ENCODE measurements at regions not wholly inside any gene's neighbourhood (a gene's known extent, or its start where the extent isn't known, plus 50 kb on each side); places are given as distances from the start of the nearest gene placed in this dataset.

DNA sequence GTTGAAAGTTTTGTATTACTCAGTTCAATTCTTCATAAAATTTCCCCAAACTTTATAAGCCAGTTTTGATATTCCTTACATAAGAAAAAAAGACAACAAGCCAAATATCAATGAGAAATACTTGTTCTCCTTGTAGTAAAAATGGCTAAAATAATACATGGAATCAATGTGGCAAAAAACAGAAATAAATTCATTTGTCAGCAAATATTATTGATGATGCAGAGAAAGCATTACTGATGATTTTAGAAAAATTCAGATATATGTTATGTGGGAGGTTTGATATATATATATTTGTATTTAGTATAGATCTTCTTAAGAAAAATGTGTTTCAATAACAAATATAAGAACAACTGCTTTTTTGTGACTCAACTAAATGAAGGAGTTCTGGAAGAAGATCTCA lies 127.0 kb upstream of the PUM3 start:
- H3K27ac ChIP-seq: no peak overlapping the region
- TF ChIP-seq POLR2AphosphoS5 (IDR thresholded peaks at IDR 0.05; ENCODE audit: insufficient read depth in 1 of 2, low read depth in 1 of 2) (no peak), POLR2A (IDR thresholded peaks at IDR 0.05) (no peak)
- TF ChIP-seq, protein P1, sequence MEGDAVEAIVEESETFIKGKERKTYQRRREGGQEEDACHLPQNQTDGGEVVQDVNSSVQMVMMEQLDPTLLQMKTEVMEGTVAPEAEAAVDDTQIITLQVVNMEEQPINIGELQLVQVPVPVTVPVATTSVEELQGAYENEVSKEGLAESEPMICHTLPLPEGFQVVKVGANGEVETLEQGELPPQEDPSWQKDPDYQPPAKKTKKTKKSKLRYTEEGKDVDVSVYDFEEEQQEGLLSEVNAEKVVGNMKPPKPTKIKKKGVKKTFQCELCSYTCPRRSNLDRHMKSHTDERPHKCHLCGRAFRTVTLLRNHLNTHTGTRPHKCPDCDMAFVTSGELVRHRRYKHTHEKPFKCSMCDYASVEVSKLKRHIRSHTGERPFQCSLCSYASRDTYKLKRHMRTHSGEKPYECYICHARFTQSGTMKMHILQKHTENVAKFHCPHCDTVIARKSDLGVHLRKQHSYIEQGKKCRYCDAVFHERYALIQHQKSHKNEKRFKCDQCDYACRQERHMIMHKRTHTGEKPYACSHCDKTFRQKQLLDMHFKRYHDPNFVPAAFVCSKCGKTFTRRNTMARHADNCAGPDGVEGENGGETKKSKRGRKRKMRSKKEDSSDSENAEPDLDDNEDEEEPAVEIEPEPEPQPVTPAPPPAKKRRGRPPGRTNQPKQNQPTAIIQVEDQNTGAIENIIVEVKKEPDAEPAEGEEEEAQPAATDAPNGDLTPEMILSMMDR (IDR thresholded peaks at IDR 0.05): no peak
- no peaks in the 10 kb centered on the region for H3K4me1 ChIP-seq
- intact Hi-C loops (cut with DNase I): no loop called here
- no peaks in the 10 kb centered on the region for H3K27me3 ChIP-seq
- DNase-seq (ENCODE audit: extremely low spot score in 2 of 2): no peak
- H3K36me3 ChIP-seq: no peaks in the 10 kb centered on the region
- no peak overlapping the region for H3K4me3 ChIP-seq
- H3K9me3 ChIP-seq: no peaks in the 10 kb centered on the region

DNA sequence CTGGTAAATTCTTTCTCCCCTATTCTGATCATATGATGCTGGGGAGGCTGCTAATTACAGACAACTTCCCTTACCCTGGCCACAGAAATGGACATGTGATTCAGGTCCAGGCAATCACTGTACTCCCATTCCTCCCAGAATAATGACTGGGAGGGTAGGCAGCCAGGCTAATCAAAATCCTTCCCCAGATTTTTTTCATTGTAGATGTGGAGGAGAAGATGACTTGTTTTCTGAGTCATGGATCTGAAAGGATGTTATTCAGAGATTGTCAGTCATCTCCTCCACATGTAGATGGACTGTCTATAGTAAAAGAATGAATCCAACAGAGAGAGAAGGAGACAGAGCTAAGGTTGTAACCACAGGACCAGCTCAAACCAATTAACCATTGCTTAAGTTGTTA lies 123.9 kb upstream of the PUM3 start:
- Histone ChIP-seq H3K4me1 (no peaks in the 10 kb centered on the region), H3K36me3 (no peaks in the 10 kb centered on the region), H3K9me3 (no peaks in the 10 kb centered on the region), H3K27me3 (no peaks in the 10 kb centered on the region), H3K27ac (no peak overlapping the region), H3K4me3 (no peak overlapping the region)
- intact Hi-C loops (cut with DNase I): no loop called here
- DNase-seq (ENCODE audit: extremely low spot score in 2 of 2): no peak
- TF ChIP-seq, protein P1 (IDR thresholded peaks at IDR 0.05): no peak
- no peak for TF ChIP-seq POLR2A (IDR thresholded peaks at IDR 0.05)
- no peak for TF ChIP-seq POLR2AphosphoS5 (IDR thresholded peaks at IDR 0.05; ENCODE audit: insufficient read depth in 1 of 2, low read depth in 1 of 2)

DNA sequence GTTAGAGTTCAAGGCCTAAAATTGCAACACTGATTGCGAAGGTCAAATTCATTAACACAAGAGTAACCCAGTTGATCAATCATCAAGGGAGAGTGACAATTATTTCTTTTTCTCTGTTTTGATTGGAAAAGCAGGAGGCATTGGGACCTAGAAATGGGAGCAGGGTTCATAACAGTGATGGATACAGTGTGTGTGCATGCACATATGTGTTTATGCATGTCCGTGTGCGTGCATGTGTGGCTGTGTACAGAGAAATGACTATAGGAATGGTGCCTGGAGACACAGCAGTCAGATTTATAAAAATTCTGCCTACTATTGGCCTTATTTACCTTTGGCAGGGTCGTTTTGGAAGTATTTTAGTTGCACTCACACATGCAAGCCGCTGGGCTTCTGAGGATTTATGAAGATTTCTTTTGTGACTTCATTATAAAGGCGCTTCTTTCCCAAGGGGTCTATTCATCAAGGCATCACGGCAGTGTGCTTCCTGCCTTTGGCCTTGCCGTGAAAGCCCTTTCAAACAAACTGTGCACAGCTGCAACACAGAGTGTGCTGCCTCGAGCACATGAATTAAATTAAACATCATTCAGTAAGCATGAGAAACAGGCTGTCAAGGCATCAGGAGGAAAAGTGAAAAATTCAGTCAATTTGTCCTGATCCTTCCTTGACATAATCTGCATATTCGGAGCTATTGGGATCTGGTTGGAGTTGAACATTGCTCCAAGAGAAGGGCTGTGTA lies 122.8 kb upstream of the PUM3 start:
- intact Hi-C loops (cut with DNase I): no loop called here
- DNase-seq (ENCODE audit: extremely low spot score in 2 of 2): no peak

DNA sequence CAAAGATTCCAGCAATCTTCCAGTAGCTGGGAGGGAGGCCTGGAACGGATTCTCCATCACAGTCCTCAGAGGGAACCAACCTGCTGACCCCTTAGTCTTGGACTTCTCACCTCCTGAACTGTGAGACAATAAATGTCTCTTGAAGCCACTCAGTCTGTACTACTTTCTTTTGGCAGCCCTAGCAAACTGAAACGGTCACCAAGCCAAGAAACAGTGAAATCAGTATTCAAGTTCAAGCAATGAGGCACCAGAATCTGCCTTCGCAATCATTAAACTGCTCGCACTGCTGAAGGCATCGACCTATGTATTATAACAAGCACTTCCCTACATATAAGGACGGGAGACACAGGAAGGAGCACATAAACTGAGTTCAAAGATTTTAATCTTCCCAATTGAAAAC lies 120.6 kb upstream of the PUM3 start:
- Histone ChIP-seq H3K4me3 (no peak overlapping the region), H3K36me3 (no peaks in the 10 kb centered on the region), H3K27ac (no peak overlapping the region), H3K27me3 (no peaks in the 10 kb centered on the region), H3K9me3 (no peaks in the 10 kb centered on the region), H3K4me1 (no peaks in the 10 kb centered on the region)
- intact Hi-C loops (cut with DNase I): no loop called here
- TF ChIP-seq POLR2A (IDR thresholded peaks at IDR 0.05): no peak
- TF ChIP-seq, protein P1 (IDR thresholded peaks at IDR 0.05): no peak
- no peak for TF ChIP-seq POLR2AphosphoS5 (IDR thresholded peaks at IDR 0.05; ENCODE audit: insufficient read depth in 1 of 2, low read depth in 1 of 2)
- DNase-seq (ENCODE audit: extremely low spot score in 2 of 2): no peak

More for the DNA sequence above, 122.8 kb upstream of the PUM3 start:
- no peak overlapping the region for H3K27ac ChIP-seq
- no peaks in the 10 kb centered on the region for H3K9me3 ChIP-seq
- H3K4me3 ChIP-seq: no peak overlapping the region
- no peaks in the 10 kb centered on the region for H3K4me1 ChIP-seq
- TF ChIP-seq, protein P1 (IDR thresholded peaks at IDR 0.05): no peak
- TF ChIP-seq POLR2AphosphoS5 (IDR thresholded peaks at IDR 0.05; ENCODE audit: insufficient read depth in 1 of 2, low read depth in 1 of 2) (no peak), POLR2A (IDR thresholded peaks at IDR 0.05) (no peak)
- H3K36me3 ChIP-seq: no peaks in the 10 kb centered on the region
- H3K27me3 ChIP-seq: no peaks in the 10 kb centered on the region

DNA sequence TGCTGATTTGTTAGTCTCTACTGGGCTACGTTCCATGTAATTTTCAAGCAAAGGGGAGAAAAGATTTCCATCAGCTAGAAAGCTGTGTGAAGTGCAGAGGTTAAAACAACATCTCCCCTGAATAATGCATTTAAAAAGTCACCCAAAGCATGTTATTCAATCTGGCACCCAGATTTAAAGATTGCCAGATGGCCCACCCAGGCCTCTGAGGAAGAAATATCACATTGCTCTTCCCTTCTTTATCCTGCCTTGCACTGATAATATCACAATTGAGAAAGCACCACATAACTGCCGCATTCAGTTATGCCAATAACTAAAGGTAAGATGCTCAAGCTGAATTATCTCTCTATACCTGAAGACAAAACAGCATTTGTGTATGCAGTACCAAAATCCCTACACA lies 119.4 kb upstream of the PUM3 start:
- Histone ChIP-seq H3K4me1 (no peaks in the 10 kb centered on the region), H3K36me3 (no peaks in the 10 kb centered on the region), H3K27me3 (no peaks in the 10 kb centered on the region), H3K9me3 (no peaks in the 10 kb centered on the region), H3K4me3 (no peak overlapping the region), H3K27ac (no peak overlapping the region)
- DNase-seq (ENCODE audit: extremely low spot score in 2 of 2): no peak
- intact Hi-C loops (cut with DNase I): no loop called here
- TF ChIP-seq POLR2AphosphoS5 (IDR thresholded peaks at IDR 0.05; ENCODE audit: insufficient read depth in 1 of 2, low read depth in 1 of 2): no peak
- no peak for TF ChIP-seq POLR2A (IDR thresholded peaks at IDR 0.05)

Measured in vagina (tissue), 2 donors.